GM19035 (cell line): ENCODE measurements at regions not wholly inside any gene's neighbourhood (a gene's known extent, or its start where the extent isn't known, plus 50 kb on each side); places are given as distances from the start of the nearest gene placed in this dataset.
"Not testable (repeated sequence)": the region's sequence is repeated elsewhere in the genome, so short reads cannot be mapped to it uniquely, and the experiment has no call there.

Experiments used
- ATAC-seq: cut with Tn5 transposase; IDR thresholded peaks from one replicate; pipeline ENCODE4 v1.9.1; 2021; ENCODE audit not compliant: unreplicated experiment

DNA sequence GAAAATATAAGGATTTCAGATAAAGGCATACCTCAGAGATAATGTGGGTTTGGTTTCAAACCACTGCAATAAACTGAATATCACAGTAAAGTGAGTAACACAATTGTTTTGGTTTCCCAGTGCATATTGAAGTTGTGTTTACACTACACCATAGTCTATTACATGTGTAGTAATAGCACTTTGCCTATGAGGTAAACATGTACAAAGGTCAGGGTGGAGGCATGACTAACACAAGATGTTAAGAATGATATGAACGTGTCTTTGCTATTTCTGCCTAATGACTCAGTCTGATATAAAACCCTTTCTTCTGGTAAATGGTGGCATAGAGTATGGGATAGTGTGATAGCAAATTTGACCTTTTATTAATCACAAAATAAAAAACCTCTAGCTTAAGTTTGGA is 621.5 kb upstream of the ADGRL2 start:
- no peak for ATAC-seq

GRCh38 chr1:81178431-81179093 is 622.2 kb upstream of the ADGRL2 start:
- not testable (repeated sequence) for ATAC-seq

- ATAC-seq: no peak
Measured at GRCh38 chr1:81174811-81175476, 625.8 kb upstream of the ADGRL2 start.

GRCh38 chr1:81174052-81174451 is 626.7 kb upstream of the ADGRL2 start:
- no peak for ATAC-seq

DNA sequence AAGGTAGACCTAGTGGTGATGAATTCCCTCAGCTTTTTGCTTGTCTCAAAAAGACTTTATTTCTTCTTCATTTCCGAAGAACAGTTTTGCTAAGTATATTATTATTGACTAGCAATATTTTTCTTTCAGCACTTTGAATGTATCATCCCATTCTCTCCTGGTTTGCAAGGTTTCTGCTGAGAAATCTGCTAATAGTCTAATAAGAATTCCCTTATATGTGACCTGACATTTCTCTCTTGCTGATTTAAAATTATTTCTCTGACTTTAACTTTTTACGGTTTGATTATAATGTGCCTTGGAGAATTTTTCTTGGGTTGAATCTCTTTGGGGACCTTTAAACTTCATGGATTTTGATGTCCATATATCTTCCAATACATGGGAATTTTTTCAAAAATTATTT is 628.3 kb upstream of the ADGRL2 start:
- no peak for ATAC-seq

- ATAC-seq: no peak
Measured at GRCh38 chr1:81170721-81171120, 630.0 kb upstream of the ADGRL2 start.

- ATAC-seq: no peak
Measured at GRCh38 chr1:81165963-81166362, 634.8 kb upstream of the ADGRL2 start.

GRCh38 chr1:81160696-81161095 is 640.0 kb upstream of the ADGRL2 start:
- no peak for ATAC-seq

DNA sequence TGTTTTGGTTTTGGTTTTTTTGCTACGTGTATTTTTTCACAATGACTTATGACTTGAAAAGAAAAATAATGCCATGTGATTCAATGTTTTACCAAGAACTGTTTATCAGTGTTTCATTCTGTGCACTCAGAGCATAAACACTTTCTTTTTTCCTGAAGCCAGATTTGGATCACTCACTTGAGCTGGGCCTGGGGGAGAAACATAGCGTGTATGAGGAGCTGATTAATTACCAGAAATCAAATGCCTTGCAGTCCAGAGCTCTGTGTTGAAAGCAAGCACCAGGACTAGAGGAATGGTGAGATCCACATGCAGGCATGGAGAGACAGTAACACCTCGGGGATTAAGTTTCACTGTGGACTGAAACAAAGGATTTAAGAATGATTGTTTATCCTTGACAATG is 642.1 kb upstream of the ADGRL2 start:
- ATAC-seq: no peak

DNA sequence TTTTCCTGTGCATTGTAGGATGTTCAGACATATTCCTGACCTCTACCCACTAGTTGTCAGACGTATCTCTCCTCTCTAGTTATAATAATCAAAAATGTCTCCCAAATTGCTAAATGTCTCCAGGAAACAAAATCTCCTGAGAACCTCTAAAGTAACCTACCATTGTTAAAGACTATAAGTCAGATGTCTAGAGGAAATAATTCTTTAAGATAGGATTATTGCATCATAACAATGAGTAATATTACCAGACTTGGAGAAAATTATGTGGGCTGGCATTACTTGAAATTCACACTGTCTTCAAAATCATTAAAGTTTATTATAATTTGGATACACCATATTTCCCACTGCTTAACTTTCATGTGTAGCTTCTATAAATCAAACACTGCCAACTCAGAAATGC is 643.0 kb upstream of the ADGRL2 start:
- ATAC-seq: no peak

DNA sequence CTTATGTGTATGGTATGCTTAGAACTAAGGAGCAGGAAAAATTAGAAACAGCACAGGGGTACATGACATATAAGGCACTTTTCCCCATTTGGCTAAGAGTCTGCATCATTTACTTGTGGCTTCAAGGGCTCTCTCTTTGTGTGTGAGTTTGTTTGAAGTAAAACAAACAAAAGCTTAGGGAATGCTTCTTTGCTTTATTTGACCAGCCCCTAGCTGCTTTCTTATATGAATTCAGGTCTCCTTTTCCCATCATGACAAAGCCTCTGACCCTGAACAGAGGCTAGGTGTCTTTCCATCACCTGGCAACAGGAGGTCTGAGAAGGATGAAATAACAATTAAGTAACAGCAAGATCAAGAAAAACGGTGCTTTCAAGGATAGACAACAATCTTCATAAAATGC is 643.8 kb upstream of the ADGRL2 start:
- no peak for ATAC-seq

DNA sequence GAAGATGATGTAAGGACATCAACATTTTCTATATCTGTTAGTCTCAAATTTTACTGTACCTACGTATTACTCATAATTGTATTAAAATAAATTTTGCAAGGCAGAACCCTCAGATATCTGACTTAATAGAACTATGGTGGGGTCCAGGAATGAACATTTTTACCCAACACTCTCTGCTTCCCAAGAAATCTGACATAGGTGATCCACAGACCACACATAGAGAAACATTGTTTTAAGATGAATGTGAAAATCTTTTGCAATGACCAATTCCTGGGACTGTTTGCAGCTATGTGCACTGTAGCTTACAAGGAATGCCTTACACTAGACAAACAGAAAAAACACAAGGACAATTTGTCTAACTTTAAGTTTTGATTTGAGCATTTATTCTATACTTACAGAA is 645.6 kb upstream of the ADGRL2 start:
- no peak for ATAC-seq

DNA sequence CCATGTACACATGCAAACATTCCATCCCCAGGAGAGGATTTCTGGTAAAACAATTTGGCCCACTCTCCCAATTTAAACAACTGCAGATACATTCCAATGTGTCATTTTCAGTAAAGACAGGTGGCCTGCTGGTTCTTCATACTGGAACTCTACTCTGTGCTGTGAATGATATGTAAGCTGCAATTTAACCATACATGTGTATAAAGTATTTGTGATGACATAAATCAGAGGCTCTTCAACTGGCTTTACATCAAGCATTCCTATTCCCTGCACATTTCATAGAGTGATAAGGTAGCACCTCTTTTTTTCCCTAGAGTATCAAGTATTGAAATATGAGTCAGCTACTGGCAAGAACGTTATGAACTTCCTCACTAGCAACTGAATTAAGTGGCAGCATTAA is 649.5 kb upstream of the ADGRL2 start:
- ATAC-seq: no peak

DNA sequence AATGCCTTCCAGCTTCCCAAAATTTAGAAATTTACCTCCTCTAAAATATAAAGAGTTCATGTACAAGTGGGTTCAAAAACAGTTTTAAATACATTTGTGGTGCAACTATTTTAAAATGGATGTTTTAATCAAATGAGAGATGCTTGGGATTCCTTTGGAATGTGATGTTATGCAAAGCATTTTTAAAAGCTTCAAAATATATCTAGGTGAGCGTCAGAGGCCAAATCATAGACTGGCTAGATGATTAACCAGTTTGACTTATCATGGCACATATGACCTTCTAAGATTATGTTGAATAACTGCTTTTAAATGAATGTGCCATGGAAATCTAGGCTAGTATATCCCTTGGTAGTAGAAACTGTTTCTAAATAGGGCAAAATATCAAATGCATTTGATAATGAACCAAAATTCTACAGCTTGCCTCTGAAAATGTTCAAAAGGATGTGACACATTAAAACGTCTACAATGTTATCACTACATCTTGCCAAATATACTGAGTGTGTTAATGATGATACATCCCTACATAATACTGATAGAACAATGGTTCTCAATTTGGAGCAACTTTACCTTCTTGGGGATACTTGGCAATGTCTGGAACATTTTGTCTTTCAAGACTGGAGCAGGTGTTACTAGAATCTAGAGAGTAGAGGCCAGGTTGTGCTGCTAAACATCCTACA is 650.9 kb upstream of the ADGRL2 start:
- no peak for ATAC-seq

- ATAC-seq: no peak
Measured at GRCh38 chr1:81144240-81144825, 656.4 kb upstream of the ADGRL2 start.

DNA sequence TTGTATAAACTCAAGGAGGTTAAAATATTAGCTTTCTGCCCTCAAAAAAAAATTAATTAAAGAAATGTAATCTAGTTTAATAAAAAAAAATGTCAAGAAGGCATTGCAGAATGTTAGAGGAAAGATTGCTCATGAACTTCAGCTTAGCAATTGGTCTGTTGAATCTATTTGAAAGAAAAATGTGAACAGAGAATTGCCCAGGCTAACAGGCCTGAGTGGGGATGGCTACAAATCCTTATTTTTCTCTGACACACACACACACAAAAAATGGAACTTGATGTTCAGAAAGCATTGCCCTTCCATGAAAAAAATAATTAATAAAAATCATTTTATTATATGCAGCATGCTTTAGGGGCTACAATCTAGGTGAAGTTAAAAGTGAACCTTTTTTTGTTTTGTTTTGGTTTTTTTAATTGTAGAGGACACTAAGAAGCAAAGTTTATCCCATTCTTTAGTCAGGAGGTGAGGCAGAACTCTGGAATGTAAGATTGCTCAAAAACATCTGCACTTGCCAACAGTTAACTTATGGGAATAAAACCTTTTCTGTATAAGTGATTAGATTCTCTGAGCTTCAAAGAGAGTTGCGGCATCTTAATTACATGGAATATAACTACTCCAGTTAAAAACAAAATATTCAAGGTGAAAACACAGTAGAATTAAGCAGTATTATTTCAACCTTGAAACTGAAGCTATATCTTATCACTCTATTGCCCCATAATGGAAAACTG is 658.5 kb upstream of the ADGRL2 start:
- ATAC-seq: no peak

- no peak for ATAC-seq
Measured at GRCh38 chr1:81135524-81135923, 665.2 kb upstream of the ADGRL2 start.

- ATAC-seq: no peak
Measured at GRCh38 chr1:81129776-81130175, 671.0 kb upstream of the ADGRL2 start.

GRCh38 chr1:81129366-81129765 is 671.4 kb upstream of the ADGRL2 start:
- no peak for ATAC-seq

- no peak for ATAC-seq
Measured at GRCh38 chr1:81128079-81128478, 672.7 kb upstream of the ADGRL2 start.

DNA sequence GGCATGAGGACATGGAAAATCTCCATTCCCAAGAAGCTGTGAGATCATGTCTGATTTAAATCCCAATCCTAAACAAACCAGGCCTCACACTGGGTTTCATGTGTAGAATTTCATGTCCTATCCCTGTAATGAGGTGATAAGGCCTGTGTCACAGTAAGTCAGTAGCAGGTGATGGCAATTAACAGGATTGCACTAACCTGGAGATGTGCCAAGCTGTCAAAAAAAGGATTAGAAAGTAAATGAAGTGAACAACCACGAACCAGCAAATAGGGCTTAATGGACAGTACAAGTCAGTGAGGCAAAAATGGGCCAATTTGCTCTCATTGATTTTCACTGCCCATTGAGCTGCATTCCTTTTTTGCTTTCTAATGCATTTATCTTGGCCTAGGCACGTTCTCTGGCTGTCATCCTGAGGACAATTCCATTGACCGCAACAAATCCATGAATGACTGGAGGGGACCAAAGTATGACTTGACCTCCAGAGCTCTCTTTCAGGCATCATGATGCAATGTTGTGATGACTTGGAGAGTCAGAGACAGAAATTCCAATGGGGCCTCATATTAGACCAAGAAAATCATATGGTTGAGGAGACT is 673.6 kb upstream of the ADGRL2 start:
- no peak for ATAC-seq
